Stimulated activated CD4-positive, alpha-beta T cell treated with anti-CD3 and anti-CD28 coated beads, Interleukin-12 subunit alpha, Interleukin-12 subunit beta, amount 100 ng/mL, for 24 hours (primary cell): ENCODE measurements at regions not wholly inside any gene's neighbourhood (a gene's known extent, or its start where the extent isn't known, plus 50 kb on each side); places are given as distances from the start of the nearest gene placed in this dataset.

Experiments used
- DNase-seq, 2 experiments: peaks; one replicate each; pipeline ENCODE4 v3.0.0-alpha.2; 2020; ENCODE audit warnings: low read depth in 2 of 2

DNA sequence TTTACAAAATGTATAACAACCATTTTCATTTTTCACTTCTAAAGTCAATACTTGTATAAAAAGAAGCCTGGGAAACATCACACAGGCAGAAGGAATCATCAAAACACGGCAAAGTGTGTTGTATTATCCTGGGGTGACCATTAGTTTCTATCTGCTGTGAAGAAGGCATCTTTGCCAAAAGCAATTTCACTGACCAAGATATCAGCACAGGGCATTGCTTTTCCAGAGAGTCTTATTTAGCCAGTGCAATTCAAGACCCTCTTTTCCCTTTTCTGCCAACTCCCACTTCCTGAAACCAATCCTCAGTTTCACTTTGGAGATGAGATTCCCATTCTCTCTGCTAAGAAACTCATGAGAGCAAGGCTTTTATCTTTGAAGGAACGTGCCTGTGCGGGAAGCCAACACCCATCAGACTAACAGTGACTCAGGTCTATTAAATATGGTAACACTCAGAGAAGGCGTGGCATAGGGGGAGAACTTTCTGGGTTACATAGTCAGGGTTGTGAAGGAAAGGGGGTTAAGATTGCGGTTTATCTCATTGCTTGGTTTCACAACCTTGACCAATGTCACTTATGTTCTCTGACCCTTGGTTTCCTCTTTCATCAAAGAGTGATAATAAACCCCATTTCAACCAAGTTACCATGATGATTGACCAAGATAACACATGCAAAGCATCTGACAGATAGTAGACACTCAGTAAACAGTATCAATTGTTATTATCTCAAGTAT, 666.9 kb upstream of the KLF4 start:
- DNase-seq, result no peak

DNA sequence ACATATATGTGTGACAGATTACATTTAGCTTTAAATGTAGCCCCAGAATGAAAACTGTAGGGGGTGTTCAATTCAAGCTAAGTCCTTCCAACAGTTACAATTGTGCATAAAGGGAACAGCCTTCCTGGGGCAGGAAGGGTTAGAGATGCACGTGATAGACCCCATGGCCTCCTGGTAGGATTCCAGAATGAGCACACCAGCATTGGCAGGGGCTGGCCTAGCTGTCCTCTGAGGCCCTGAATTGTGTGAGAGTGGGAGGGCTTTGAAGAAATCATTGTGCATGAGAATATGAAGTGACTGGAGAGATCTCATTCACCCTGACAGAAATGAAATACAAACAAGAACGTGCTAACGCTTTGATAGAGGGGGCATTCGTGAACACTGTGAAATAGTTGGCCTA, 663.8 kb upstream of the KLF4 start:
- DNase-seq, result no peak

DNA sequence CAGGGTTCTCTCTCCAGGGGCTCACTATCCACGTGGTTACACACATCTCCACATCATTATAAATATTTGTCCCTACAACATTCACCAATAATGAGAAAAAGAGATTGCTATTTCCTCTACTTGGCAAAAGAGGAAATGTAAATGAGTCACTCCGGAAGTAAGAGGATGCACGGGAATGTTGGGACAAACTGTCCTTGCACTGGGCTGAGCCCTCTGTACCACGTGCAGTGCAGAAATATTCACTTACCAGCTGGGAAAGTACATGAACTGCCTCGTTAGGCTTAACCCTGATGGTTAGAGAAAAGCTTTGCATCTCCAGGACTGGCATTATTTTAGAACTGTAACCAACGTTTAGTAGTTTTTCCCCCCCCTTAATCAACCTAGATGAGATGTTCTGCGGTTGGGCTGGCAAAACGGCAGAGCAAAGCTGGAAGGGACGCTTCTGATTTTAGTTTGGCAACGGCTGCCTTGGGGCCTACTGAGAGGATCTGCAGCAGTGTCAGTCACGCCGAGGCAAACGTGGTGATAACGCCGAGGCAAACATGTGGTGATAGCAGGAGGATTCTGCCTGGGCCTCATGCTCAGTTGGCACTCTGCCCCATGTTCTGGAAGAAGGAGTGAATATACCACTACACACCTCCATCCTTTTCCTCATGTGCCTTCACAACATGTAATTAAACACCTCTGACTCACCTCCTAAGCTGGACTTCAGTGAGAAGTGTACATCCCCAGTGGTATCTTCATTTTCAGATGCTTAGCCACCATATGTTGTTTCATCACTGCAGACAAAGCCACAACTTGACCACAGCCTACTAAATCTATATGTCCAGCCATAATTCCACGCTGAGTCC, 661.4 kb upstream of the KLF4 start:
- DNase-seq, result no peak

DNA sequence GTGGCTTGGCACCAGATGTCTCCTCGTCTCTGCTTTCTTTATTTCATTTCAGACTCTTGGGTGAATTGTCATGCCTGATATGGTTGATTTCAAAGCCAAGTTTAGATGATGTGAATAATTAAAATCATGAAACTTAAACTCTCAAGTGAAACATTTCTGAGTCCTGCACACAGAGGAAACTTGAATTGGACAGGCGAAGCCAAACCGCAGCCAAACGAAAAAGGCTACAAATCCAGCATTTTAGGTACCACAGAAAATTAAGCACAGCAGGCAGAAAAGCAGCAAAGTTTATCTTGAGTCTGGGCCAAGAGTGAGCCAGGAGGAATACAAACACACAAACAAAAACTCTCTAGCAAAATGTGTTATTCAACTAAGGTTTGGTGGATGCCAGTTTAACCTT, 659.8 kb upstream of the KLF4 start:
- no peak for DNase-seq

DNA sequence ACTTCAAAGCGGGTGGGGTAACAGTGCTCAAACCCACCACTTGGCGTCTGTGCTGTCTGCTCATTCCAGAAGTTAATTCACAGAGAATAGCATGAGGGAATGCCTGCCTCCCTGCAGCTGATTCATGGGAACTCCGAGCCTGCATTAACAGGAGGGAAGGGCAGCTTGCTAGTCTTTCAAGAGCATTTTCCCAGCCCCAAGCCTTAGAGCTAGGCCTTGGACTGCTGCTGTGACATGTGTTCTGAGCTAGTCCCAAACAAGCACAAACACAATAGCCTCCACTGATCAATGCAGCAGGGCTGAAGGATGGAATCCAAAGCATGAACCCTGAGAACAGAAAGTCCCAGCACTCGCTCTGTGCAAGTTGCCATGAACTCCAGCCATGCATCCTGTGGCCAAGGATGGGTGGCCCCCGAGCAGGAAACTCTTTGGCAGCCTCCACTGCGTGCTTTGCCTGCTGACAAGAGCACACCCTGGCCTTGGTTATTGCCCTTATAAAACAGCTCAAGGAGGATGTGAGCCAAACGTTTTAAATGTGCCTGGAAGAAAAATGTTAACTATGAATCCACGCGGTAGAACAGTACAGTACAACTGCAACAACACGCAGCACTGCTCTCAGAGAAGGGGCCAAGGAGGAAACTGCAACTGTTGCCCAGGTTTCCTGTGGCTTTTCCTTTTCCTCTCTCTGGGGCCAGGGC, 653.1 kb upstream of the KLF4 start:
- DNase-seq, result no peak

DNA sequence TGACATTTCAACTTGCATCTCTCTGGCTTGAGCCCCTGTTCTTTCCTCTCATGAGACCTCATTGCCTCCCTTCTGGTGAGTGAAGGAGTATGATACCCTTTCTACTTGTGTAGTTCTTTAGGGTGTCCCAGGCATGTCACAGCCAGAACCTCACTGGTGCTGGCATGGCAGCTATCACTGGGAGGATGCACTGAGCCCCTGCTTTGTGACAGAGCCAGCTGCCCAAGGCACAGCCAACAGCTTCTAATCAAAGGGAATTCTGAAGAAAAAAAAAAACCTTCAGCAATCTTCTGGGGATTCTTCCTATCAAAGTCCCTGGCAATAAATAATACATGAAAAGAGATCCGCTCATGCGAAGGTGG, 652.6 kb upstream of the KLF4 start:
- DNase-seq, result no peak

DNA sequence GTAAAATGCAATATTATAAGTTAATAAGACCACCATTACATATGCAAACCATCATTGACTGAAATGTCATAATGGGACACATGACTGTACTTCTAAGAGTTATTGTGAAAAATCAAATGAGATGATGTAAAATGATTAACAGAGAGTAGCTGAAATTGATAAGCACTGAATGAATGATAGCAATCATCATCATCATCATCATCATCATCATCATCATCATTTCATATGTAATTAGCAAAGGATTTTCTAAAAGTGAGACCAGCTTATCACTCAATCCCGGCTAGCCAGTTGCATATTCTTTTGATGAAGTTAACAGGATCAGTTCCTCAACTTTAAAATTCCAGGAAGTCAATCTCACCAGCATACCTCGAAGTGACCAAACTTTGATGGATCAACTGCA, 650.3 kb upstream of the KLF4 start:
- no peak for DNase-seq

DNA sequence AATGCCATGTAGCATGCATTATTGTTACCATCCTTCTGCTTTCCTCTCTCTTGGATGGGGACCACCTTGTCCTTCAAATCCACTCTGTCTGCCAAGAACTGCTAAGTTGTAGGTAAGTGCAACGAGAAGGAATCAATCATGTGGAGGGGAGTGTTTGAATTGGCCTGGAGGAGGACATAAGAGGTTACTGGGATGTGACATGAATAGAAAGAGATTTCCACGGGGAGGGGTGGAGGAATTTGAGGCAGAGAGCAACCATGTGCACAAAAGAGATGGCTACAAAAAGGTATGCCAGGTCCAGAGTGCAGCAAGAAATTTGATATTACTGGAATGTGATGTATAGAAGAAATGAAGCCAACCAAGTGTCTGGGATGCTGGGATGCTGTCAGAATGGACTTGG, 648.9 kb upstream of the KLF4 start:
- DNase-seq, result no peak

DNA sequence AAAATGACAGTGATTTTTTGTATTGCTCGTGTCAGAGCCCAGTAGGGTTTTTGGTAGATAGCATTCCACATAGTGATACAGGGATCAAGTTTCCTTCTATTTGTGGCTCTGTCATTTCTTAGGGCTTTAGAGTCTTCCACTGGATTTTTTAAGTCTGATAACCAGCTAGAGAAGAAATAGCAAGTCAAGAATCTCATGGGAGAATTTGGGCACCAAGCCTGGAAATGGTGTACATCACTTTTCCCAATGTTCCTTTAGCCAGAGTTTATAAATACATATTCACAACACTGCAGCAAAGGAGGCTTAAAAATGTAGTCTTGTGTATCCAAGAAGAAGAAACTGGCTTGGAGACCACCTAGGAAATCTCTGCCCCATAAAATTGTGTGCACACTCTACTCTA, 647.1 kb upstream of the KLF4 start:
- no peak for DNase-seq

DNA sequence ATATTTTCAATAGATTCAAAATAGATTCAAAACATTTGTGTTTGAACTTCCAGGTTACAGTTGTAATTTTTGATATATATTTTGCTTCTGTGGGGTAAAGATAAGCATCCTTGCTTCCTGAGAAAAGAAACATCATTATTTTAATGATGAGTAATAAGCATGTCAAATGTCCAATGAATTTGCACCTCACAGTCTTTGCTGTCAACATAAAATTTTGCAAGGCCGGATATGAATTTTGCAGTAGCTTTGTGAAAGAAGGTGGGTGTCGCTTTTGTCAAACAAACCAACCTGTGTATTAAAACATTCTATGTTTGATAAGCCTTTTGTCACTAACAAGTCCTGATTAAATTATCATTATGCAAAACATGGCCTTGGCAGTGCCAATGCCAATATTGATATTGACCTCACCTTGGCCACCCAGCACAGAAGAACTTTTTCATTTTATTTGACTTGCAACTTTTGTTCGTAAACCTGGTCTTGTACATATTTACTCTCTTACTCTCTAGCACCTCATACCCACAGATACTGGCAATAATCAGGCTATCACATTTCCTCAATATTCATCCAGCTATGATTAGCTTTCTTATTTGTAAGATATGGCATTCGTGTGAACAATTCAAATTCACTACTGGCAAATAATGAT, 645.0 kb upstream of the KLF4 start:
- no peak for DNase-seq

DNA sequence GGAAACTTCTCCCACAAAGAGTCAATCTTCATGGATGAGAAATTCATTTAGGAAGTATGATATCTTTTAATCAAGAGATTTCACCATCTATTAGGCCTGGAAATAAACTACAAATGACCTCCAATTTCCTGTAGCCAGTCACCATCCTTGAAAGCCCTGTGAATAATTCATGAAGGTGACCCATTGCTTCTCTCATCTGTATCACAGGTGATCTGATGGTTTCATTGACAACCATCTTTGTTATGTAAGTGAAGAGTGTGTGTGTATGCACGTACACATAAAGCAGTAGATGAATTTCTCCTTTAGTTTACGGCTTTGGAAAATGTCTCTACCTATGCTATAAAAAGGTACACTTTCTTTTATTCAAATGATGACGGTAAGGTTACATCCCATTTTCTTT, 644.1 kb upstream of the KLF4 start:
- no peak for DNase-seq

DNA sequence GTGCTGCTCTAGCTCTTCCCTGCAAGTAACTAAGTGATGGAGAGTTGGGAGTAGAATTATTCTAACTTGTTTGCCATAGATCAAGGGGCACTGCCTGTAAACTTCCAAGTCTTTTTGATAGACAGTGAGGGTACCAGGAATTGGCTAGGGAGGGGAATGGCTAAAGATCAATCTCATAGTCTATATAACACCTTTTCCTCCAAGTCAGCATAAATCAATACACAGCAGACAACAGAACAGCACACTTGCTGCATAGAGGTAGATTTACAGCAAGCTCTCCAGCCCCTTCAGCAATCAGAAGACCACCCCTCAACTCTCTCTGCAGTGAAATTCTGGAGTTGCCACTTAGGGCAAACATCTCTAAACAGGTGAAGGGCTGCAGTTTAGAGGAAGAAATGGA, 643.5 kb upstream of the KLF4 start:
- DNase-seq, result no peak

DNA sequence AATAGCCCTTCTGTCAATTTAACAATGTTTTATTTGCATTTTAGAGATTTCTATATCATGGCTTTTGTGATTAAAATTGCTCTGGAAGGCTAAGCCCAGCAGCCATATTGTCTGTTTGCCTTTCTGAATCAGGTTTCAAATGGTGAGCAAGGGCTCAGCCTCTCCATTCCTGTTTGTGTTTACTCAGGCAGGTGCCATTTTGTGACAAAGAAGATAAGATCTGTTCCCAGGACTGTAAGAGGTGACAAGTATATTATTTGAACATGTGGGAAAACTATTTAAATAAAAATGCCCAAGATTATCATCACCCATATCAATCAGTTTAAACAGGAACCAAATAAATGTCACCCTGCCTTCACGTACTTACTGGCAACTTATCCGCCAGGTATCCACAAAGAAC, 641.3 kb upstream of the KLF4 start:
- DNase-seq, result no peak

DNA sequence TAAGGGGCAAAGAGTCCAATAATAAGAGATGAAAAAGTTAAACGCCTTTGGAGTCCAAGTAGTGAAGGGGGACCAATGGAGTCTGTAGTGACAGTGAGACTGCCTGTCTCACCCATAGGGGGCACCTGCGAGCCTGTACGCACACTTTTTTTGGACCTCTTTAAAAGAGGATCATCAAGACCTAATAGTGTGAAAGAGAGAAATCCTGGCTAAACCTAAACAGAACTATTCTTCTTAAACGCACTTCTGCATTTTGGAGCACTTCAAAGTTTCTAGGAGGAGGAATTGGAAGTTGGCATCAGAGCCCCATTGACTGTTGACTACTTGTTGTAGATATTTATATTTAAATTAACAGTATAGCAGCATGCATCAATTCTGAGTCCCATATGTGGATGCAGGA, 636.1 kb upstream of the KLF4 start:
- no peak for DNase-seq

DNA sequence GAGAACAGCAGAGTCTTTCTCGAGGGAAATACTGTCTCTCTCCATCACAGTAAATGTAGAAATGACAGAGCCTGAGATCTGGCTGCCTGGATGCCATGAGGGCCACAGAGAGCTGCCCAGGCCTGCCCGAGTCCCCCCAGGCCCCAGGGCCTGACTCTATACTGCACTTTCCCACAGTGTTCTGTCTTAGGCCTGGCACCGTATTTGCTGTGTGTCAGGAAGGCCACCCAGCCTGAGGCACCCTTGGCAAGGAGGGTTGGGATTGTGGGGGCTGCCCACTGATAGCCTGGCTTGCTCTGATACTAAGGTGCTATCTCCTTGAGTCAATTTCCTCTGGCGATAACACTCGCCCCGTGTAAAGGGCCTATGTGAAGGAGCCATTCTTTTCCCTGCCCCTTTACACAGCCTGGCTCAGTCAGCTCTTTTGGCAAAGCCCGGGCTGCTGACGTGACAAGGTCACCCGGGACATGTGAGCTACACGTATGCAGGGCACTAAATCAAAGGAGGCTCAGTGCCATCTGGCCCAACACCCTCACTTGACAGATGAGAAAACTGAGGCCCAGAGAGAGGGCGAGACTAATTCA, 630.1 kb upstream of the KLF4 start:
- DNase-seq, result no peak

DNA sequence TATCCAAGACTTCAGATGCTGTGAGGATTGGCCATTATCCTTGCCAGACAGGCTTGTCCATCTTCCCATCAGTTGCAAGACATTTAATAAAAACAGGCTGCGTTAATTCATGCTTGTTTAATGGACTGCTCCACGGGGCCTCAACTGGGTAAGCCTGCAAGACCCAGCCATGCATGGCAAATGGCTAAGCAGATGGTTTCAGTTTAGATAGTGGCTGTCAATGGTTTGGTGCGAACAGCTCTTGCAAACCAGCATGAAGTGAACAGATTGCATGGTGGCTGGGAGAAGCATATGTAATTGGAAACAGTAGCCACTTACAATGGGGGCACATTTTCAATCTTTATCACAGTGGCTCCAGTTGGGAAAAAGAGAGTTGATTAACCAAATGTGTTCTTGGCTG, 628.2 kb upstream of the KLF4 start:
- DNase-seq, result no peak

DNA sequence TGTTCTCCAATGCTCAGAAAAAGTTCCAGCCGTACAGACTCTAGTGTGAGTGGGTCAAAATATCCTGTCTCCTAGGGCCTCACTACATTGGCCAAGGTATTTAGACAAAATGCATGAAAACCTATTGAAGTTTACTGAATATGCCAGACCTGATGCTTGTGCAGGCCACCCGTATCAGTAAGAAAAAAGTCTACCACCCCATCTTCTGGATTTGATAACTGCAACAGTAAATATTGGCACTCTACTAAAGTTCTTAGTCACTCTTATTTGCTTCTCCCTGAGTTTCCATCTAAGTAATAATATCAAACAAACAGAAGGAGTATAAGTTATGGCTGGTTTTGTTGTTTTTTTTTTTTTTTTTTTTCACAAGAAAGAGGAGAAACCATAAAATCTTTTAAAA, 627.7 kb upstream of the KLF4 start:
- no peak for DNase-seq

DNA sequence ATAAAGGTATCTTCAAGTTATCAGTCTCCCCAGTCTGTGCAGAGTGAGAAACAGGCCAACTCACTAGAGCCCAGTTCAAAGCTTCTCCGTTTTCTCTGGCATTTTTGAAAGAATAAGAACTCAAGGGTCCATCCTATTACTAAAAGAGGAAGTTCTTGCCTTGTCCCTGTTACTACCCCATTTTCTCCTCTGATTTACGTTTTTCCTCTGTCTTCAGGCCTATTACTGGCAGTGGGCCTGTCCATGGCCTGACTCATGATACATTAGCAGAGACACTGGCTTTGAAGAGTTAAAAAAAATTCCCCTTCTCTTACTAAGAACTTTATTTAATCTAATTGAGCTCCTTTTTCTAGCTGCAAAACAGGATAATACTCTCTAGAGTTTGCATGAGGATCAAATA, 624.0 kb upstream of the KLF4 start:
- no peak for DNase-seq

DNA sequence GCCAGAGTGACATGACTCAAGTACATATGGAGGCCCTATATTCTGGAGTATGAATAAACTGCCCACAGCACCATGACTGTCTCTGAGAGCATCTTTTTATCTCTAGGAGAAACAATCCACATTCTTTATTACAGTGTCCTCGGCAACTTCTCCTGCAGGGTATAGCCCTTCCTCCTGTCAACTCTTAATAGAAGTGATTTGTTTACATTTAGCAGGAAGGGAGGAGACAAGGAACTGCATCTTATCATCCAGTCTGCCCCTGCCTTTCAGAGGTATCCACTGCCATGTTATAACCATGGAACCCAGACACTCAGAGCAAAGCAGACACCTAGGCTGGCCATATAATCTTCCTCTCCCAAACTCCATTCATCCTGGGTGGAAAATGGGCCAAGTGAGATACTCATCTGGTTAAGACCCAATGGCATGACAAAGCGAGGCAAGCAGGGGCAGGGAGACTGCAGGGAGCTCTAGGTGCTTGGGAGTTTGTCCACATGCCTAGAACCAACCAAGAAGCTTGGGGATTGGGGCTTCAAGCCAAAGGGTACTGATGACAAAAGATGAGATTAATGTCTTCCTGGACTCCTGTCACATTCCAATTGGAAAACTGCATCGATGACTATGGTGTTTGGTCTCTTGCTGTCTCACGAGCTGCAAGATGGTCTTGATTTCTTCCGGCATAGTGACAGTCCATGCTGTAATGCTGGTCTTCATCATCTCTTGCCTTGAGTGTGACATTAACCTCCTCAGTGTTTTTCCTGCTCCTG, 620.5 kb upstream of the KLF4 start:
- no peak for DNase-seq

DNA sequence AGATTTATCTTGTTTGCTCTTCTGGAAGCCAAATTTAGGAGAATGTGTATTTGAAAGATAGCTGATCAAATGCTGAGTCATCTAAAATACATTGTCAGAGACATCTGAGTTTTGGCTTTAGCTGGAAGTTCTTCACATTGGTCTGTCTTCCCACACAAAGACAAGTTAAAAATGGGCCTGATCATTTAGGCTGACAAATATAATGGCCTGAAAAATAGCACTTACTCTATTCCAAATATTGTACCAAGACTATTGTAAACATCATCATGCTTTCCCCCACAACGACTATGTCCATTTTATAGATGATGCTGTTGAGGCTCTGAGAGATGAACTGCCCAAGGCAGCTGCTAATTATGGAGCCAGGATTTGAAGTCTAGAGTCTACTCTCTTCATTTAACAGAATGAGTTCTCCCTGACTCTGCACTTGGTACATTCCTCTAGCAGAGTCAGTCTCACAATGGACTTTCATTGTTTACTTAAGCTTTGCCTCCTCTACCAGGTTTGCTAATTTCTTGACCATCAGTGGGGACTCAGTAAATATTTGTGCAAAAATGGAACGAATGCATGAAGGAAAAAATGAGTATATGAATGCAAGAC, 619.4 kb upstream of the KLF4 start:
- DNase-seq, result no peak

DNA sequence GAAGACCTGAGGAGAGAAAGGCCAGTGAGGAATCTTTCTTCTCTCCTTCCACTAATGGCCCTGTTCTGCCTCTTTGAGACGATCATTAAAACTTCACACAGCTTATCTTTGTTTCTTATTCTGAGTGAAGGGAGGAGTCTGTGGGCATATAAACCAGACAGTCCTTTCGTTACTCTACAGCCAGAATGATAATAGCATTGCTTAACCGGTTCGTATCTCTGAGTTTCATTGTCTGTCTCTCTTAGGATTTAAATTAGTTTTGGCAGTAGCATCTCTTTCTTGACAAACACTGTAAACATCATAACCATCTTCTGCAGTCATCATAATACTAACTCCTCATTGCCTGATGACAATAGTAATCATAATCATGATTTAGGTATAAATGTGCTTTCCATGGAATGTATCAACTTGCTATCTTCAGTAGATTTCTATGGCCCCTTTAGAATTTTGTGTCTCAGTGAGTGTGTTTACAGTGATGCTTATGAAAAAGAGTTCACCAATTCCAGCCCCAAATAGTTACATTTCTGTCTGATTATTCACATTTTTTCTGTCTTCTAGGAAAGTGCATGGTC, 618.8 kb upstream of the KLF4 start:
- DNase-seq, result no peak
